Raji (cell line): ENCODE measurements at regions not wholly inside any gene's neighbourhood (a gene's known extent, or its start where the extent isn't known, plus 50 kb on each side); places are given as distances from the start of the nearest gene placed in this dataset.

Experiments
- POLR2A ChIP-seq: IDR thresholded peaks from 2 replicates; pipeline ENCODE4 v1.6.1; 2011; ENCODE audit warnings: low read depth, low read length, control low read depth; ENCODE audit not compliant: insufficient read depth

DNA sequence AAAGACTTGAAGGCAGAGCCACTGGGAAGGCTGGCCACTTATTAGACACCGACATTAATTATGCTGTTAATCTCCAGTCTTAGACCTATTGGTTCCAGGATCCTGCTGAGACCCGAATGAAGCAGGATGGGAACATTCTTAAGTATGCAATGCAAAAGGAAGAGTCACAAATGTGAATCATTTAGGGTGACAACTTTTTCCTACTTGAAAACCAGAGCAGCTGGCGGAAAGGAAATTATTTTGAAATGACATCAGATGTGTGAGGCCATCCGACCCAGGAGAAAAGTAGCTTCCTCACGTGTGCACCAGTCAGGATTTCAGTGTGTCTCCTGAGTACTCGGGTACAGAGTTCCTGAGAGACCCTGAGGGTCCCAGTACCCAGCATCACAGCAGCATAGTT lies 222.9 kb upstream of the NCKAP5 start:
- TF ChIP-seq POLR2A, result no peak

DNA sequence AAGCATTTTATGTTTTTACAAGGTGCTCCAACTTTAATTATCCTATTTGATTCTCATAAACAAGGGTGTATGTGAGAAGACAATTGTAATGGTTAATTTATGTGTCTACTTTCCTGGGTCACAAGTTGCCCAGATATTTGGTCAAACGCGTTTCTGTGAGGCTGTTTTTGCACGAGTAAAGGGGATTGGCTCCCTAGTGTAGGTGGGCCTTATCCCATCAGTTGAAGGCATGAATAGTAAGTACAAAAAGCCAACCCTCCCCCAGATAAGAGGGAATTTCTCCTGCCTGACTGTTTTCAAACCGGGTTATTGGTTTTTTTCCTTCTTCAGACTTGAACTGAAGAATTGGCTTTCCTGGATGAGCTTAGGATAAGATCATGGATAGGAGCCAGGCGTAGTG lies 224.0 kb upstream of the NCKAP5 start:
- no peak for TF ChIP-seq POLR2A

DNA sequence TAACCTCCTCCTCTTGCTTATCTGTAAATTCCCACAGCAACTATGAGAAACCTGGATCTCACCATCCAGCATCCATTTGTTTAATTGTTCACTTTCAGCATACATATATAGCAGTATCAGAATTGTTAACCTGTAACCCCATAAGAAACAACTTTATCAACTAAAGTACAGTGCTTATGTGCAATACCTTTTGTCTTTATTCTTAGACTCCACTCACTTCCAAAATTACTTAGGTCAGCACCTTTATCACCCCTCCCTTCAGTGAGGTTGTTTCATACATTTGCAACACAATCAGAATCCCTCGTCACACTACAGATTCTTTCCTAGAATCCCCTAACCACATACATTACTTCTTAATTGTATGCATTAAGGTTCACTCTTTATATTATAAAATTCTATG lies 225.9 kb upstream of the NCKAP5 start:
- TF ChIP-seq POLR2A, result no peak

DNA sequence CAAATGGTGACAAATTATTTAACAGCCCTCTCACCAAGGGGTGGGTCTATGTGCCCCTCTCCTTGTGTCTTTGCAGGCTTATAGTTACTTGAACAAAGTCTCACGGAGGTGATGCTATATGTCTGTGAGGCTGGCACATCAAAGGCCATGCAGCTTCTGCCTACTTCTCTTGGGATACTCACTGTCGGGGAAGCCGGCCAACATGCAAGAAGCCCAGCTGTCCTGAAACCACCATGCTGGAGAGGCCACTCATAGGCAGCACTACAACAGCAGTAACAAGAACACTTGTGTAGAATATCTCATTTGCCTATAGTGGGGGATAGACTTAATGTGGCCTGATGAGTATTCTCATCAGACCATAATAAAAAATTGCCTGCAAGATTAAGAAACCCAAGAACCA lies 233.7 kb upstream of the NCKAP5 start:
- TF ChIP-seq POLR2A, result no peak

DNA sequence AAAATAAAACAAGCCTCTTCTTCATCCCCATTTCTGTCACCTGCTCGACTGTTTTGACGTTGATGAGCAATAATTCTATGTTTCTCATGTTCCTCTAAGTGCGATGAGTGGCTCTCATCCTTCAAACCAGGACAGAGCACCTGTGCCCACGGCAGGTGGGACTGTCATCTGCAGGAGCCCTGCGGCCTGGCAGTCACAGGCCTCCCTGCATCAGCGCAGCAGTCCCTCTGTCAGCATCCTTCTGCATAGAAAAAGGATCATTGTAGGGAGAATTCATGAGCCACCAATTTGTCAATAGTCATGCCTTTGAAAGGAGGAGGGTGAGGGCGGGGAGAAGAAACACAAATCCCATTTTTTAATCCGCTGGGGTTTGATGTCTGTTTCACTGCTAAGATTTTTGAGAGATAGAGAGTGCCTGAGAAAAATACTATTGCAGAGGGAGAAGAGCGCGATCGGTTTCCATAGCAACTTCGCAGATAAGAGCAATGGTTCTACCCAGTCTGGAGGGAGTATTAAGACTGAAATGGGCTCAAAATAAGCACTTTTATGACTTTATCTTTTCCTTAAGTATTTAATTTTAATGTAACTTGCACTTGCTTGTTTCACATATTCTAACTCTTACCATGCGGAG lies 234.3 kb upstream of the NCKAP5 start:
- TF ChIP-seq POLR2A, result no peak

DNA sequence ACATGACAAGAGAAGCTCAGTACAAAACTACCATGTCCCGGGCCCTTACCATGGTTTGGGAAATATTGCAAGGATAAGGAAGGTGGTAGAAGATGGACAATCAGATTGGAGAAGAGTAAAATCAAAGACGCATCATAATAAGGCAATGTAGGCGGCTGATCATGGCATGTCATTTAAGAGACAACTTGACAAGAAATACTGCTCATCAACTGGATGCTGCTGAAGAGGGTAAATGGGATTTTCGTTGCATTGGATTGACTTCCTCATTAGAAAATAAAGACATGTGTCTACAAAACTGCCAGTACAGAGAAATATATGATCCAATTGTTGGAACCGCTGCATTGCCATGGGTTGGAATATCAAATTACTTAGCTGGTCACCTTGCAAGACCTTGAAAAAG lies 238.3 kb upstream of the NCKAP5 start:
- no peak for TF ChIP-seq POLR2A

DNA sequence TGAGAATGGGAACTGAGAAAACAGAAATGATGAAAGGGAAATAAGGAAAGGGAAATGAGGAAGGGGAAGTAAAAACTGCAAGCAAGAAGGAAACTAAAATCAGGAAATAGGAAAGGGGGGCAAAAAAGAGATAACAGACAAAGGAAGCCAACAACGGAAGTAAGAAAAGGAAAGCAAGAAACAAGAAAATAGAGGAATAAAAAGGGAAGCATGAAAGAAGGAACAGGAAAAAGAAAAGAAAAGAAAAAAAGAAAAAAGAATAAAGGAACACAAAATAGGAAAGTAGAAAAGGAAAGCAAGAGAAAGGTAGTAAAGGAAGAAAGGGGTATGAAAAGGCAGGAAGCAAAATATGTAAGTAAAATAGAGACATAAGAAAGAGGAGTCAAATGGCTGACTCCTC lies 241.2 kb upstream of the NCKAP5 start:
- no peak for TF ChIP-seq POLR2A

DNA sequence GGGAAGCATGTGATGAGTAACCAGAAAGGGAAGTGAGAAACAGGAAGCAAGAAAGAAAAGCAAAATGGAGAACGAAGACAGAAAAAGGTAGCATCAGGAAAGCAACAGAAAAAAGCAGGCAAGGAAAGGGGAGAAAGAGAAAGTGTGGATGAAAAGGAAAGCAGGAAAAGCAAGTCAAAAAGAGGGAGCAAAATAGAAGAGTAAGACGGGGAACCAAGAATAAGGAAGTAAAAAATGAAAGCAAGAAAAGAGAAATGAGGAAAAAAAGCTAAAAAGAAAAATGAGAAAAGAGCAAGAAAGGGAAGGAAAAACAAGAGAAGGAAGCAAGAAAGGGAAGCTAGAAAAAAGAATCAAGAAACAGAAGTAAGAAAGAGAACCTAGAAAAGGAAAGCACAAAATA lies 242.3 kb upstream of the NCKAP5 start:
- no peak for TF ChIP-seq POLR2A

DNA sequence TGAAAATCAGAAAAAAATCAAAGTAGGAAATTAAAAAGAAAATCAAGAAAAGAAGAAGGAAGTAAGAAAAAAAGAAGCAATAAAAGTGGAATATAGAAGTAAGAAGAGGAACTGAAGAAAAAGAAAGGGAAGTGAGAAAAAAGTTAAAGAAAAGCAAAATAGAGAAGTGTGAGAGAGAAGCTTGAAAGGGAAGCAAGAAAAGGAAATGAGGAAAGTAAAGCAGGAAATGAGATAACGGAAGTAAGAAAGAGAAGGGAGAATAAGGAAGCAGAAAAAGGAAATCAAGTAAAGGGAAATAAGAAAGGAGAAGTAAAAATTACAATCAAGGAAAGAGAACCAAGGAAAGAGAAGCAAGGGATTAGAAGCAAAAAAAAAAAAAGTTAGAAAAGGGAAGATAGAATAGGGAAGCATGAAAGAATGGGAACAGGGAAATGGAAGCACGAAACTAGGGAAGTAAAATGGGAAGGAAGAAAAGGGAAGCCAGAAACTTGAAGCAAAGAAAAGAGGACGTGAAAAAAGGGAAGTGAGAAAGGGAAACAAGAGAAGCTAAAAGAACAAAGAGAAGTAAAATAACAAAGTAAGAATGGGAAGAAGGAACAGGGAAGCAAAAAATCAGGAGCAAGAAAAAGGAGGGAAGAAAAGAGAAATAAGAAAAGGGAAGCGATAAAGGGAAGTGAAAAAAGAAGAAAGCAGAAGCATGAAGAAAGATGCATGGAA lies 243.3 kb upstream of the NCKAP5 start:
- TF ChIP-seq POLR2A, result no peak

DNA sequence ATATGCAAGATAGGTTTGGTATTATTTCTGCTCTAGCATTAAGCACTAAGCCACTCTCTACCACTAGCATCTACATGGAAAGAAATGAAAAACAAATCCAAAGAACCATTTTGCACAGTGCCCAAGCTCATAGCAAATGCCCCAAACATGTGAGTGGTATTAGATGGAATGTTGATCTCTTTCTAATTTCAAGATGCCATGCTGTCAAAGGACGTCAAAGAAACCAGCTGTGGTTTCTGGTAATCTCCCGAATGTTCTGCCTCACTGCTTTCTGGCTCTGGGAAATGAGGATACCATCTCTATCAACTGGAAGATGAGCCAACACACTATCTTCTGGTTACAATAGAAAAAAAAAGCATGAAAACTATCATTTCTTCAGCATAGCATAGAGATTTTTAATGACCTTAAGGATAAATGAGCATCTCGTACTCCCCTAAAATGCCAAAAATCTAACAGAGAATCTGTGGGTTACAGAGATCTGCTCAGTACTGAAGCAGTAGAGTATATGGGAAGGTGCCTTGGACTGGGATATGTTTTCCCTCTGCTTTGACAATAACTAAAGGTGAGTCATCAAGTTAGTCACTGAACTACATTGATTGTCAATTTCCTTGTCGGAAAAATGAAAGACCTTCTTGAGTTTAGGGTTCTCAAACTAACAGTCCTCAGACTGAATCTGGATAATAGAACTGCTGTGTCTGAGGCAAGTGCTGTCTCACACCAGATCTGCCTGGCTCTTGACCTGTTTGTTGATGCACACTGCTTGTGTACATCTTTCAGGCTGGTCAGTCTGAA lies 244.8 kb upstream of the NCKAP5 start:
- no peak for TF ChIP-seq POLR2A

DNA sequence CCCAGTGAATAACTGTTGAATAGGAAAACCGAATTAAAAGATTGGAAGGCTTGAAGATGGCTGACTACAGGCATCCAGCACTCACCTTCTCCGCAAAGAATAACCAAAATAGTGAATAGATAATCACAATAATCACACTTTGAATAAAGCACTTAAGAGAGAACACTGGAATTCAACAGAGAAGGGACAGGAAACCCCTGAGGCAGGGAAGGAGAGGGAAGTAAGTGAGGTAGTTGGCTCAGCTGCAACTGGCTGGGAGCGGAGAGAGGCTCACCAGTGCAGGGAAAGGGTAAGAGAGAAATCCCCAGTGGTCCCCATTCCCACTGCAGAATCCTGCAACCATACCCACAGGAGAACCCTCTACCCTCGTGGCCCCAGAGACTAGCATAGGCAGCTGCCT lies 246.6 kb upstream of the NCKAP5 start:
- TF ChIP-seq POLR2A, result no peak

DNA sequence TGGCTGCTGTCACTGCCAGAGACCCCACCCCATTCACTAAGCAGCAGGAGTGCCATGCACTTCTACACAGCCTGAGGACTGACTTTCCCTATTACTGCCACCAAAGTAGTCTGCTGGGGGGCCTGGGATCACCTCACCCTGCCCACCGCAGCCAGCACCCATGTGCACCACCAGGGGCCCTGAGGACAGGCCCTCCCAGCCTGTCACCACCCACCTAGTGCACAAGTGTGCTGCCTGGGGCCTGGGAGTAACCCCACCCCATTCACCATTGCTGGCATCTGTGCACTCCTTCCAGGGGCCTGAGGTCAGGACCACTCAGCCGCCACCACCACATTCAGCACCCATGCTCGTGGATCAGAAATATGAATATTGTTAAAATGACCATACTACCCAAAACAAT lies 247.8 kb upstream of the NCKAP5 start:
- no peak for TF ChIP-seq POLR2A

DNA sequence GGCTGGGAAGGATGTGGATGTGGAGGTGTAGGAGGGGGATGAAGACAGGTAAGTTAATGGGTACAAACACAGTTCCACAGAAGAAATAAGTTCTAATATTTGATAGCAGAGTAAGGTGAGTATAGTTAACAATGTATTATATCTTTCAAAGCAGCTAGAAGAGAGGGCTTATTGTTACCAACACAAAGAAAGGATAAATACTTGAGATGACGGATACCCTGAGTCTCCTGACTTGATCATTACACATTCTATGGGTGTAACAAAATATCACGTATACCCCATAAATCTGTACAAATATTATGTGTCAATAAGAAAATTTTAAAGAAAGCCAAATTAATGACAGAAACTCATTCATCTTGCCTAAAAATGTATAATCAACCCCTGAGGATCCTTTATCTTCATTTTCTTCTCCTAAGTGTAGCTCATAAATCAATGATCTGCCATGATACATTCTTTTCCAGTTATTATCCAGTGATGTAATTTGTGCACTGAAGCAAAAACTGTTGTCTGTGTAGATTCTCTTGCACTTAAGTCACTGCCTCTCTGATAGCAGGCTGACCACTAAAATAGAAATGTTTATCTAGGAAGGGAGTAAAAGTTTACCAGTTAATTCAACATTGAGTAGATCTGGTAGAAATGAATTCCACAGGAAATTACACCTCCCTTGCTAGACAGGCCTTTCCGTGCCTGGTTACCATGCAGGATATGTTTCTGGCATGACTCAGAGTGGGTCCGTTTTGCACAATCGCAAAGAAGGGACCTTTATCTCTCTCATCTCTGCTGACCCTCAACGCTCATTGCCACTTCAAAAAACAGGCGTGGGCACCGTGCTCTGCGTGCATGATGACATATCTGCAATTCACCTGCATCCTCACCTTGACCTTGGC lies 249.7 kb upstream of the NCKAP5 start:
- TF ChIP-seq POLR2A, result no peak

DNA sequence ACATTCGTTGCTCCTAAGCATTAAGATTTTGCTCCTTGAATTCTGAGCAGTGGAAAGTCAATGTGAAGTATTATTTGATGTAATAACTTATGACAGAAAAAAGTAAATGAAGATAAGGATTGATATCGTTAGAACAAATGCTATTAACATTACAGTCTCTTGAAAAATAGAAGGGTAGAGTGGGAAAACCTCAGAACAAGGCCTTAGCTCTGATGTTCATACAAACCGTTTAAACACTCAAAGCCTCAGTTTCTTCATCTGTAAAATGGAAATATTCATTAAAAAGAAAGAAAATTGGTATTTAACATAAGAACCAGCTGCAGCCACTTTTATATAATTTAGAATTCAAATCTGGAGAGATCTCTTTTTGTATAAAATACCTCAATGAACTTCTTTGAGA lies 250.4 kb upstream of the NCKAP5 start:
- no peak for TF ChIP-seq POLR2A

DNA sequence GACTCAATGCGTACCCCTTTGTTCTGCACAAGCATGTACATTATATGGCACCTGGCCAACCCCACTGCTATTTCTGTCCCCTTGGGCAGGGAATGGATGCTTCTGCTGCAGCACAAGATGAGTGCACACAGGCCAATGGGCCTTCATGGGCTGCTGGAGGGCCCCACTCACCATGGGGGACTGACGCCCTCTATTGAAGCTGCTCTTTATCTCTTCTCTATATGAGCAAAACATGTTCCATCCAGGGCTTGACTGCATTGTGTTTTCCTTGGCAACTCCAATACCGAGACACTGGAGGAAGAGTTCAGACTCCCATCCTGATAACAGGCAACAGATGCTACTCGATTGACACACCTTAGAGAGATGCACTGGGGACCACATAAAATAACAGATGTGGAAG lies 251.6 kb upstream of the NCKAP5 start:
- no peak for TF ChIP-seq POLR2A

DNA sequence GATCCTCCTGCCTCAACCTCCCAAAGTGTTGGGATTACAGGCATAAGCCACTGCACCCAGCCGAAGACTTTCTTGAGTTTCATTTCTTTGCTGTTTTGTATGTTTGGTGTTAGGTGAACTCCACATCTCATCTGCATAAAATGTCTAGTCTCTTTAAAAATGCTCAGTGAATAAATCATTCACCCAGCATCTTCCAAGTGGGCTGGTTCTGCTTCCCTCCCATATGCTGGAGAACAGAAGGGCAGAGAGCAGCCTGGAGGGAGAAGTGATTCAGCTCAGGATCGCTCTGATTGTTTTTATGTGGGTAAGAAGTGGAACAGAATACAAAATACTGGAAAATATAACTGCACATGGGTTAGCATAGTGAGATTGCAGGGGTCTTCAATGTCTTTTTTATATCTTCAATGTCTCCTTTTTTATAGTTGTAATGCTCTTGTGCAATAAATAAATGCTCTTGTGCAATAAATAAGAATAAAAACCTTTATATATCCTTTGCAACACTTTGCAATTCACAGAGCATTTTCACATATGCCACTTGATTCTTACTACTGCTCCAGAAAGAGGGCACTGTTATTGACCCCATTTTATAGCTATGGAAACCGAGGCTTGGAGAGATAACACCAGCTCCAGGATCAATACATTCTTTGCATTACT lies 253.0 kb upstream of the NCKAP5 start:
- TF ChIP-seq POLR2A, result no peak
